A673 (cell line): ENCODE measurements at regions not wholly inside any gene's neighbourhood (a gene's known extent, or its start where the extent isn't known, plus 50 kb on each side); places are given as distances from the start of the nearest gene placed in this dataset.

ENCODE experiments used
- EZH2 ChIP-seq: fragments of 200-600 bp; sonication (generic); IDR thresholded peaks from 2 replicates; pipeline ENCODE4 v1.6.1; 2017; ENCODE audit warnings: borderline replicate concordance, low read depth, mild to moderate bottlenecking, mixed read lengths, antibody characterized with exemption, low read length; ENCODE audit not compliant: poor library complexity, severe bottlenecking
- TF ChIP-seq, protein P1 (sequence below): fragments of 300-800, 200-600 bp; sonication (generic); conservative IDR thresholded peaks from 2 replicates; pipeline ENCODE4 v1.5.1; 2017; ENCODE audit warnings: low read depth, mild to moderate bottlenecking, antibody characterized with exemption, low read length, moderate library complexity, mixed read lengths

DNA sequence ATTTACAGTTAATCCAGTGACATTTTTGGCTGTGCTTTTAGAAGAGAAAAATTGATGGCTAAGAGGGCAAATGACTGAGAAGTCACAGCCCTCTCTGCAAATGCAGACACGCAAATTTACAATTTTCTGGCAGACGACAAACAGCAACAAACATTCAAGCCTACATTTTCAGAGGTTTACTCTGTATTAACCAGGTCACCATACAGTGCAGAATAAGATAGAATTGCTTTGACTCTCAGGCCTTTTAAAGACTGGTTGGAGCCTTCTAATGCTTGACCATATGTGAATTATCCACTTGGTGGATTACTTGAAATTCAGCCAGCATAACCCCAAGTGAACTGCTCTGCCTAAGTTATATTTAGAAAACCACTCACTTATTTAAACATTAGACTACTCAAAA lies 65.5 kb upstream of the FOXN2 start:
- TF ChIP-seq, protein P1, sequence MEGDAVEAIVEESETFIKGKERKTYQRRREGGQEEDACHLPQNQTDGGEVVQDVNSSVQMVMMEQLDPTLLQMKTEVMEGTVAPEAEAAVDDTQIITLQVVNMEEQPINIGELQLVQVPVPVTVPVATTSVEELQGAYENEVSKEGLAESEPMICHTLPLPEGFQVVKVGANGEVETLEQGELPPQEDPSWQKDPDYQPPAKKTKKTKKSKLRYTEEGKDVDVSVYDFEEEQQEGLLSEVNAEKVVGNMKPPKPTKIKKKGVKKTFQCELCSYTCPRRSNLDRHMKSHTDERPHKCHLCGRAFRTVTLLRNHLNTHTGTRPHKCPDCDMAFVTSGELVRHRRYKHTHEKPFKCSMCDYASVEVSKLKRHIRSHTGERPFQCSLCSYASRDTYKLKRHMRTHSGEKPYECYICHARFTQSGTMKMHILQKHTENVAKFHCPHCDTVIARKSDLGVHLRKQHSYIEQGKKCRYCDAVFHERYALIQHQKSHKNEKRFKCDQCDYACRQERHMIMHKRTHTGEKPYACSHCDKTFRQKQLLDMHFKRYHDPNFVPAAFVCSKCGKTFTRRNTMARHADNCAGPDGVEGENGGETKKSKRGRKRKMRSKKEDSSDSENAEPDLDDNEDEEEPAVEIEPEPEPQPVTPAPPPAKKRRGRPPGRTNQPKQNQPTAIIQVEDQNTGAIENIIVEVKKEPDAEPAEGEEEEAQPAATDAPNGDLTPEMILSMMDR, result no peak
- no peak for TF ChIP-seq EZH2
